ENCODE measurements at regions not wholly inside any gene's neighbourhood (a gene's known extent, or its start where the extent isn't known, plus 50 kb on each side); places are given as distances from the start of the nearest gene placed in this dataset.

- TF ChIP-seq CTCF (IDR thresholded peaks at IDR 0.05), result no peak
- no peak for ATAC-seq
- H3K4me3 ChIP-seq, result no peak overlapping the region
- H3K9me3 ChIP-seq, result no peaks in the 10 kb centered on the region
- WGBS, 3 donors, result 63 to 71% (median 66%) methylated on average over 1 of the region's 1 CpG
- H3K27me3 ChIP-seq (ENCODE audit: insufficient read depth in 3 of 3, low read length in 2 of 3), result no peaks in the 10 kb centered on the region
- H3K27ac ChIP-seq, result no peak overlapping the region
- no peak for DNase-seq
- intact Hi-C loops (cut with DNase I), result no loop called here
- no peaks in the 10 kb centered on the region for H3K4me1 ChIP-seq
- no peaks in the 10 kb centered on the region for H3K36me3 ChIP-seq (ENCODE audit: insufficient read depth in 1 of 2, low read depth in 1 of 2)
Observed at GRCh38 chr7:114182837-114183236, 231.8 kb upstream of the FOXP2 start.

- intact Hi-C loops (cut with DNase I), result no loop called here
- ATAC-seq (no peak), DNase-seq (no peak)
- H3K9me3 ChIP-seq, result no peaks in the 10 kb centered on the region
- H3K4me1 ChIP-seq, result no peaks in the 10 kb centered on the region
- H3K36me3 ChIP-seq (ENCODE audit: insufficient read depth in 1 of 2, low read depth in 1 of 2), result no peaks in the 10 kb centered on the region
- TF ChIP-seq CTCF (IDR thresholded peaks at IDR 0.05), result no peak
- H3K27ac ChIP-seq, result no peak overlapping the region
- WGBS, 3 donors, result 81 to 95% (median 90%) methylated on average over 1 of the region's 1 CpG
- no peak overlapping the region for H3K4me3 ChIP-seq
- no peaks in the 10 kb centered on the region for H3K27me3 ChIP-seq (ENCODE audit: insufficient read depth in 3 of 3, low read length in 2 of 3)
Observed at GRCh38 chr7:114181280-114181679, 233.3 kb upstream of the FOXP2 start.

- no peaks in the 10 kb centered on the region for H3K9me3 ChIP-seq
- DNase-seq, result no peak
- no peak overlapping the region for H3K4me3 ChIP-seq
- H3K27ac ChIP-seq, result no peak overlapping the region
- no peaks in the 10 kb centered on the region for H3K27me3 ChIP-seq (ENCODE audit: insufficient read depth in 3 of 3, low read length in 2 of 3)
- H3K36me3 ChIP-seq (ENCODE audit: insufficient read depth in 1 of 2, low read depth in 1 of 2), result no peaks in the 10 kb centered on the region
- ATAC-seq, result no peak
- intact Hi-C loops (cut with DNase I), result no loop called here
- no peak for TF ChIP-seq CTCF (IDR thresholded peaks at IDR 0.05)
- no peaks in the 10 kb centered on the region for H3K4me1 ChIP-seq
Observed at GRCh38 chr7:114180556-114181266, 233.9 kb upstream of the FOXP2 start.

GRCh38 chr7:114175125-114175524 lies 239.5 kb upstream of the FOXP2 start:
- no peak for TF ChIP-seq CTCF (IDR thresholded peaks at IDR 0.05)
- H3K36me3 ChIP-seq (ENCODE audit: insufficient read depth in 1 of 2, low read depth in 1 of 2), result no peaks in the 10 kb centered on the region
- no peaks in the 10 kb centered on the region for H3K4me1 ChIP-seq
- no peak overlapping the region for H3K27ac ChIP-seq
- no peak for ATAC-seq
- intact Hi-C loops (cut with DNase I), result no loop called here
- H3K4me3 ChIP-seq, result no peak overlapping the region
- DNase-seq, result no peak
- no peaks in the 10 kb centered on the region for H3K27me3 ChIP-seq (ENCODE audit: insufficient read depth in 3 of 3, low read length in 2 of 3)
- no peaks in the 10 kb centered on the region for H3K9me3 ChIP-seq
- WGBS, 3 donors, result 85 to 91% (median 89%) methylated on average over 4 of the region's 4 CpGs

Data from psoas muscle (tissue), 7 donors.